Panc1 (cell line): ENCODE measurements at regions not wholly inside any gene's neighbourhood (a gene's known extent, or its start where the extent isn't known, plus 50 kb on each side); places are given as distances from the start of the nearest gene placed in this dataset.

Experiments used
- ATAC-seq: fragments of 200-7000 bp; cut with Tn5 transposase; 2 replicates; pipeline ENCODE4 v1.9.1; 2020; ENCODE audit warnings: mild to moderate bottlenecking, moderate library complexity
- BruUV-seq: library from RNA; stranded (reverse); fragments of 400-500 nt; replicated peaks from 2 replicates; lab custom pipeline; 2021; lab: Mats Ljungman, UMichigan
- CTCF ChIA-PET: fragments of 300-600 bp; sonication (Branson Sonifier 250); formaldehyde crosslinking; loops from one replicate; lab custom pipeline; 2022; ENCODE audit warnings: antibody characterized with exemption; lab: Charles Lee
- POLR2A ChIA-PET: fragments of 300-600 bp; sonication (Branson Sonifier 250); formaldehyde crosslinking; loops from one replicate; lab custom pipeline; 2022; ENCODE audit warnings: antibody characterized with exemption; lab: Charles Lee
- DNase-seq: peaks from one replicate; pipeline ENCODE4 v3.0.0-alpha.2; 2010; ENCODE audit warnings: low read depth, low spot score
- H3K27ac ChIP-seq: 2 replicates; pipeline ENCODE4 v1.5.1; 2011; ENCODE audit warnings: mild to moderate bottlenecking, low read length, inconsistent platforms
- H3K27me3 ChIP-seq: fragments of 200-500 bp; sonication (Bioruptor generic); 2 replicates; pipeline ENCODE4 v1.6.0; 2014; ENCODE audit warnings: low read length, inconsistent platforms; ENCODE audit not compliant: control insufficient read depth, insufficient read depth
- H3K36me3 ChIP-seq: fragments of 200-500 bp; sonication (Bioruptor generic); 2 replicates; pipeline ENCODE4 v1.5.1; 2014; ENCODE audit warnings: inconsistent platforms, mild to moderate bottlenecking, low read length, moderate library complexity; ENCODE audit not compliant: control insufficient read depth, insufficient read depth
- H3K4me1 ChIP-seq: 2 replicates; pipeline ENCODE4 v1.5.1; 2011; ENCODE audit warnings: inconsistent platforms, mild to moderate bottlenecking, low read length, moderate library complexity; ENCODE audit not compliant: control insufficient read depth, insufficient read depth
- H3K4me3 ChIP-seq, 2 experiments: 2 replicates each; pipeline ENCODE4 v1.5.1; 2011 to 2012; ENCODE audit warnings: low read depth in 2 of 2, low read length in 2 of 2, mild to moderate bottlenecking in 2 of 2, inconsistent platforms in 1 of 2, moderate library complexity in 1 of 2
- H3K9me3 ChIP-seq: fragments of 200-500 bp; sonication (Bioruptor generic); 2 replicates; pipeline ENCODE4 v1.5.1; 2014; ENCODE audit warnings: low read depth, mild to moderate bottlenecking, inconsistent platforms, low read length, moderate library complexity; ENCODE audit not compliant: control insufficient read depth, insufficient read depth
- POLR2AphosphoS5 ChIP-seq: IDR thresholded peaks from 2 replicates; pipeline ENCODE4 v1.6.1; 2012; ENCODE audit warnings: mild to moderate bottlenecking, low read depth, low read length, moderate library complexity
- SIN3A ChIP-seq: IDR thresholded peaks from 2 replicates; pipeline ENCODE4 v1.6.1; 2012; ENCODE audit warnings: low read depth, mild to moderate bottlenecking, low read length, moderate library complexity, borderline replicate concordance; ENCODE audit not compliant: insufficient read depth
- TCF7L2 ChIP-seq: IDR thresholded peaks from 2 replicates; pipeline ENCODE4 v1.6.1; 2011; ENCODE audit warnings: mild to moderate bottlenecking, low read depth, low read length, inconsistent platforms
- in situ Hi-C: cut with HindIII; loops from 2 replicates; pipeline ENCODE4 v1.10.0; 2016; ENCODE audit warnings: low sequenced_read_pairs, low pct_unique_long_range_greater_than_20kb
- intact Hi-C: fragments of 100-400 bp; cut with micrococcal nuclease; formaldehyde crosslinking; loops from one replicate; pipeline ENCODE4 v1.10.0; 2022; ENCODE audit not compliant: unreplicated experiment
- TF ChIP-seq, protein P1 (sequence below), 2 experiments: IDR thresholded peaks; 2 replicates each; pipeline ENCODE4 v1.6.1; 2011 to 2012; ENCODE audit warnings: low read depth in 2 of 2, control low read depth in 1 of 2, low read length in 1 of 2, mild to moderate bottlenecking in 1 of 2, moderate library complexity in 1 of 2; ENCODE audit not compliant: insufficient read depth in 1 of 2
- TF ChIP-seq, protein P2 (sequence below): fragments of 450-650 bp; IDR thresholded peaks from 2 replicates; pipeline ENCODE4 v1.5.1; 2017; ENCODE audit warnings: mild to moderate bottlenecking

DNA sequence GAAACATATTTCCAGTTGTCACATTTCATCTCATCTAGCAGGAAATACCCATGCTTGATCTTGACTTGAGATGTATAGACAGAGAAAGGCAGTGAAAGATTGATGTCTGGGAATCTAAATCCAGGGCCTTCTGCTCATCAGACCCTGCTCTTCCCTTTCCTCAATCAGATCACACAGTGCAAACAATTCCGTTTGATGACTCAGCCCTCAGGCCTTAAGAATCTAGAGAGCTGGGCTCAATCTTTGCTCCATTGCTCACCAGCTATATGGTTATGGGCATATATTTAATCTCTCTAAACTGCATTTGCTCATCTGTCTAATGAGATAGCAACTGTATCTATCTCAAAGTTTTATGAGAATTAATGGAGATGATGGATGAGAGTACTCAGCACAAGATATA, 201.8 kb upstream of the CCDC196 start:
- TF ChIP-seq, protein P1, sequence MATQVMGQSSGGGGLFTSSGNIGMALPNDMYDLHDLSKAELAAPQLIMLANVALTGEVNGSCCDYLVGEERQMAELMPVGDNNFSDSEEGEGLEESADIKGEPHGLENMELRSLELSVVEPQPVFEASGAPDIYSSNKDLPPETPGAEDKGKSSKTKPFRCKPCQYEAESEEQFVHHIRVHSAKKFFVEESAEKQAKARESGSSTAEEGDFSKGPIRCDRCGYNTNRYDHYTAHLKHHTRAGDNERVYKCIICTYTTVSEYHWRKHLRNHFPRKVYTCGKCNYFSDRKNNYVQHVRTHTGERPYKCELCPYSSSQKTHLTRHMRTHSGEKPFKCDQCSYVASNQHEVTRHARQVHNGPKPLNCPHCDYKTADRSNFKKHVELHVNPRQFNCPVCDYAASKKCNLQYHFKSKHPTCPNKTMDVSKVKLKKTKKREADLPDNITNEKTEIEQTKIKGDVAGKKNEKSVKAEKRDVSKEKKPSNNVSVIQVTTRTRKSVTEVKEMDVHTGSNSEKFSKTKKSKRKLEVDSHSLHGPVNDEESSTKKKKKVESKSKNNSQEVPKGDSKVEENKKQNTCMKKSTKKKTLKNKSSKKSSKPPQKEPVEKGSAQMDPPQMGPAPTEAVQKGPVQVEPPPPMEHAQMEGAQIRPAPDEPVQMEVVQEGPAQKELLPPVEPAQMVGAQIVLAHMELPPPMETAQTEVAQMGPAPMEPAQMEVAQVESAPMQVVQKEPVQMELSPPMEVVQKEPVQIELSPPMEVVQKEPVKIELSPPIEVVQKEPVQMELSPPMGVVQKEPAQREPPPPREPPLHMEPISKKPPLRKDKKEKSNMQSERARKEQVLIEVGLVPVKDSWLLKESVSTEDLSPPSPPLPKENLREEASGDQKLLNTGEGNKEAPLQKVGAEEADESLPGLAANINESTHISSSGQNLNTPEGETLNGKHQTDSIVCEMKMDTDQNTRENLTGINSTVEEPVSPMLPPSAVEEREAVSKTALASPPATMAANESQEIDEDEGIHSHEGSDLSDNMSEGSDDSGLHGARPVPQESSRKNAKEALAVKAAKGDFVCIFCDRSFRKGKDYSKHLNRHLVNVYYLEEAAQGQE (IDR thresholded peaks at IDR 0.05; ENCODE audit: insufficient read depth in 1 of 2, low read depth in 2 of 2, low read length in 1 of 2): no peak
- TF ChIP-seq, protein P2, sequence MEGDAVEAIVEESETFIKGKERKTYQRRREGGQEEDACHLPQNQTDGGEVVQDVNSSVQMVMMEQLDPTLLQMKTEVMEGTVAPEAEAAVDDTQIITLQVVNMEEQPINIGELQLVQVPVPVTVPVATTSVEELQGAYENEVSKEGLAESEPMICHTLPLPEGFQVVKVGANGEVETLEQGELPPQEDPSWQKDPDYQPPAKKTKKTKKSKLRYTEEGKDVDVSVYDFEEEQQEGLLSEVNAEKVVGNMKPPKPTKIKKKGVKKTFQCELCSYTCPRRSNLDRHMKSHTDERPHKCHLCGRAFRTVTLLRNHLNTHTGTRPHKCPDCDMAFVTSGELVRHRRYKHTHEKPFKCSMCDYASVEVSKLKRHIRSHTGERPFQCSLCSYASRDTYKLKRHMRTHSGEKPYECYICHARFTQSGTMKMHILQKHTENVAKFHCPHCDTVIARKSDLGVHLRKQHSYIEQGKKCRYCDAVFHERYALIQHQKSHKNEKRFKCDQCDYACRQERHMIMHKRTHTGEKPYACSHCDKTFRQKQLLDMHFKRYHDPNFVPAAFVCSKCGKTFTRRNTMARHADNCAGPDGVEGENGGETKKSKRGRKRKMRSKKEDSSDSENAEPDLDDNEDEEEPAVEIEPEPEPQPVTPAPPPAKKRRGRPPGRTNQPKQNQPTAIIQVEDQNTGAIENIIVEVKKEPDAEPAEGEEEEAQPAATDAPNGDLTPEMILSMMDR: no peak
- TF ChIP-seq SIN3A (no peak), POLR2AphosphoS5 (no peak), TCF7L2 (no peak)
- peak; percentile 75 for ATAC-seq
- no peaks in the 10 kb centered on the region for H3K4me1 ChIP-seq
- BruUV-seq: no TSS peak
- H3K27ac ChIP-seq: no peak overlapping the region
- no peaks in the 10 kb centered on the region for H3K9me3 ChIP-seq
- ChIA-PET CTCF (no interaction called here), POLR2A (no interaction called here)
- no peak overlapping the region for H3K4me3 ChIP-seq
- intact Hi-C loops: no loop called here
- DNase-seq: no peak
- no peaks in the 10 kb centered on the region for H3K36me3 ChIP-seq
- in situ Hi-C loops: no loop called here
- no peaks in the 10 kb centered on the region for H3K27me3 ChIP-seq

DNA sequence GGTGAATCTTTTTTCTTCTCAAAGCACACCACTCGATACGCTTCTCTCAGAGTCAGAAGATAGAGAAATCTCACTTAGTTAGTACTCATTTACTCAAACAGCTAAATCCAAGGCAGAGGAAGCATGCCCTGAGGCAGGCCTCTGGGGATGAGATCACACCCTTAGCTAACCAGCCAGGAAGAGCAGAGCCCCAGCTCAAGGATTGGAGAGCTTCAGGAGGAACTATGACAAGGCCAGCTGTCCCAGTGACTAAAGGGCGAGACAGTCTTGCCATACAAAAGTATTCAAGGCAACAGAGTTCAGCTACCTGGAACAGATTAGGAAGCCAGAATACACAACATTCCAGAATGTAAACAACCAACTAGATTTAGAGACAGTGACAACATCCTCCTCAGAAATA, 197.7 kb upstream of the CCDC196 start:
- in situ Hi-C loops (no loop called here), intact Hi-C loops (no loop called here)
- CTCF ChIA-PET: no interaction called here
- ATAC-seq (no peak), DNase-seq (no peak)
- Histone ChIP-seq H3K36me3 (no peaks in the 10 kb centered on the region), H3K4me3 (no peak overlapping the region), H3K27me3 (no peaks in the 10 kb centered on the region; the same call in 1 of the 2 replicates), H3K4me1 (no peaks in the 10 kb centered on the region), H3K27ac (no peak overlapping the region), H3K9me3 (no peaks in the 10 kb centered on the region)
- BruUV-seq: no TSS peak
- TF ChIP-seq SIN3A (no peak), TCF7L2 (no peak), POLR2AphosphoS5 (no peak)
- TF ChIP-seq, protein P1 (IDR thresholded peaks at IDR 0.05; ENCODE audit: insufficient read depth in 1 of 2, low read depth in 2 of 2, low read length in 1 of 2): no peak
- TF ChIP-seq, protein P2: no peak
- POLR2A ChIA-PET: no interaction called here
